ENCODE measurements at regions not wholly inside any gene's neighbourhood (a gene's known extent, or its start where the extent isn't known, plus 50 kb on each side); places are given as distances from the start of the nearest gene placed in this dataset.
A peak's percentile ranks its signal among the peaks of the same experiment; 100 is the strongest.

- DNase-seq (ENCODE audit: low spot score), result no peak
Measured at GRCh38 chr5:67294266-67294938, 97.8 kb upstream of the CD180 start.

GRCh38 chr5:67293226-67293625 is 96.6 kb upstream of the CD180 start:
- DNase-seq (ENCODE audit: low spot score), result no peak

GRCh38 chr5:67292201-67292940 is 95.8 kb upstream of the CD180 start:
- DNase-seq (ENCODE audit: low spot score), result no peak

GRCh38 chr5:67291671-67292070 is 95.1 kb upstream of the CD180 start:
- no peak for DNase-seq (ENCODE audit: low spot score)

- DNase-seq (ENCODE audit: low spot score), result no peak
Measured at GRCh38 chr5:67291066-67291465, 94.5 kb upstream of the CD180 start.

- DNase-seq (ENCODE audit: low spot score), result no peak
Measured at GRCh38 chr5:67290655-67291054, 94.1 kb upstream of the CD180 start.

GRCh38 chr5:67289763-67290521 is 93.3 kb upstream of the CD180 start:
- DNase-seq (ENCODE audit: low spot score), result no peak

- DNase-seq (ENCODE audit: low spot score), result peak; percentile 40
Measured at GRCh38 chr5:67287510-67288268, 91.1 kb upstream of the CD180 start.

- DNase-seq (ENCODE audit: low spot score), result no peak
Measured at GRCh38 chr5:67286006-67286405, 89.4 kb upstream of the CD180 start.

- DNase-seq (ENCODE audit: low spot score), result no peak
Measured at GRCh38 chr5:67283988-67284487, 87.4 kb upstream of the CD180 start.

GRCh38 chr5:67283275-67283987 is 86.8 kb upstream of the CD180 start:
- no peak for DNase-seq (ENCODE audit: low spot score)

- no peak for DNase-seq (ENCODE audit: low spot score)
Measured at GRCh38 chr5:67281874-67282273, 85.3 kb upstream of the CD180 start.

- no peak for DNase-seq (ENCODE audit: low spot score)
Measured at GRCh38 chr5:67273689-67274356, 77.2 kb upstream of the CD180 start.

GRCh38 chr5:67272453-67273130 is 76.0 kb upstream of the CD180 start:
- DNase-seq (ENCODE audit: low spot score), result no peak

GRCh38 chr5:67268231-67269021 is 71.8 kb upstream of the CD180 start:
- no peak for DNase-seq (ENCODE audit: low spot score)

GRCh38 chr5:67267512-67268216 is 71.1 kb upstream of the CD180 start:
- DNase-seq (ENCODE audit: low spot score), result no peak

- DNase-seq (ENCODE audit: low spot score), result no peak
Measured at GRCh38 chr5:67266654-67267350, 70.2 kb upstream of the CD180 start.

- DNase-seq (ENCODE audit: low spot score), result no peak
Measured at GRCh38 chr5:67265951-67266350, 69.4 kb upstream of the CD180 start.
